Renal pelvis (tissue), 1 donor: ENCODE measurements at regions not wholly inside any gene's neighbourhood (a gene's known extent, or its start where the extent isn't known, plus 50 kb on each side); places are given as distances from the start of the nearest gene placed in this dataset.
"Not testable (repeated sequence)": the region's sequence is repeated elsewhere in the genome, so short reads cannot be mapped to it uniquely, and the experiment has no call there.

Source experiments
- DNase-seq: peaks from one replicate; pipeline ENCODE4 v3.0.0-alpha.2; 2013

DNA sequence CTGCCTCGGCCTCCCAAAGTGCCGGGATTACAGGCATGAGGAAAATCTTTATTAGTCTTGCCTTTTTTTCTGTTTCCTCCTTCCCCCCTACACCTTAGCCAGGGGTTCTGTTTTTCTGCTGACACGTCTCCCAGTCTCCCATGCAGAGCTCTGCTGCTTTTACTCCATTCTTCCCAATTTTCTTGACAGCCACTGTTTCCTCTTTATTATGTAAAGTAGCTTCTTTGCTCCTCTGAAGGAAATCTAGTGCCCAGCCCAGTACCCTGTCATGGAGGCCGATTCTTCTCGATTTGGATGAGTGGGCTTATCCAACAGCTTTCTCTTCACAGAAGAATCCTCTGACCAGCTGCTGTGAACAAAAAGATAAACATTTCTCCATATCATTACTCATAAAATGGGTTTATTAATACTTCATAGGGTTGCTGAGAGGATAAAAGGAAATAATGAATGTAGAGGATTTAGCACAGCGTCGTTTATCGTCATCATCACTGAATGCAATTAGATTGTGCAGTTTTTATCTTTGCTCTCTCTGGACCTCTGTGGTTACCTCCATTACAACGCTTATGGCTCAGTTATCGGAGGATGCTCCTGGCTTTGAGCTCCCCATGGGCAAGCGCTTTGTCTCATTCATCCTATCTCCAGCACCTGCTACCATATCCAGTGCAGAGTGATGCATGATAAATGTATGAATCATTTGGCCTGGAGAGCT is 375.6 kb upstream of the C11orf87 start:
- no peak for DNase-seq

- no peak for DNase-seq
Measured at GRCh38 chr11:109048098-109048497, 373.9 kb upstream of the C11orf87 start.

GRCh38 chr11:109051200-109051599 is 370.8 kb upstream of the C11orf87 start:
- DNase-seq = no peak

- DNase-seq = no peak
Measured at GRCh38 chr11:109059402-109059801, 362.6 kb upstream of the C11orf87 start.

- no peak for DNase-seq
Measured at GRCh38 chr11:109061394-109061793, 360.6 kb upstream of the C11orf87 start.

DNA sequence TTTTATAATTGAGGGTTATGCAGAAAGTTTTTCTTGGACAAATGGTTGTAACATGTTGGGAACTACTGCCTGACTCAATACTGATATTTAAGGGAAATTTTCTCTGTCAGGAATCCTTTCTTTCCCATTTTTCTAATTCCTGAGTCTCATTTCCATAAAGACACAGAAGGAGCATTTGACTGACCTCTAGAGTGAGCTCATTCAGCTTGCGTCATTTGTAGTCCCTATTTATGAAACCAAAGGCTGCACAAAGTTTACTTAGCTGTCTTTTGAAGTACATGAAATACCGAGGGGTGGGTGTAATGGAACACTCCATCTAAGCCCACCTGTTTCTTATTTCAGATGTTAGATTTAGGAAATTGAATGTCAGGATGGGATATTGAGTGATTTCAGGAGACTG is 359.5 kb upstream of the C11orf87 start:
- no peak for DNase-seq

DNA sequence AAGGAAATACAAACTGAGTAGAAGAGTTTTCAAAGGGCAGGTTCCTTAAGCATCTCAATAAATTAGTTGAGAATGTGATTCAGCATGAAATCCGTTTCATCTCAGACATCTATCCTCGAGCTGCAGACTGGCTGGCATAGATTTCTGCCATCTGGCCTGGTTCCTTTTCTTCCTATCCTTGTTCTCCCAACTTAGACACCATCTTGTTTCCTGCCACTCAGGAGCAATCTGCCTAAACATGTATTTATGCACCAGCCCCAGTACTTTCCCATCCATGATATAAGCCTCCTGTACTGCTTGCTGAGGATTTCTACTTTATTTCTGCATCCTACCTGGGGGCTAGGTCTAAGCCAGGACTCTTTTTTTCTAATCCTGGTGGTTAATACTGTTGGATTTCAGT is 359.1 kb upstream of the C11orf87 start:
- DNase-seq = no peak

DNA sequence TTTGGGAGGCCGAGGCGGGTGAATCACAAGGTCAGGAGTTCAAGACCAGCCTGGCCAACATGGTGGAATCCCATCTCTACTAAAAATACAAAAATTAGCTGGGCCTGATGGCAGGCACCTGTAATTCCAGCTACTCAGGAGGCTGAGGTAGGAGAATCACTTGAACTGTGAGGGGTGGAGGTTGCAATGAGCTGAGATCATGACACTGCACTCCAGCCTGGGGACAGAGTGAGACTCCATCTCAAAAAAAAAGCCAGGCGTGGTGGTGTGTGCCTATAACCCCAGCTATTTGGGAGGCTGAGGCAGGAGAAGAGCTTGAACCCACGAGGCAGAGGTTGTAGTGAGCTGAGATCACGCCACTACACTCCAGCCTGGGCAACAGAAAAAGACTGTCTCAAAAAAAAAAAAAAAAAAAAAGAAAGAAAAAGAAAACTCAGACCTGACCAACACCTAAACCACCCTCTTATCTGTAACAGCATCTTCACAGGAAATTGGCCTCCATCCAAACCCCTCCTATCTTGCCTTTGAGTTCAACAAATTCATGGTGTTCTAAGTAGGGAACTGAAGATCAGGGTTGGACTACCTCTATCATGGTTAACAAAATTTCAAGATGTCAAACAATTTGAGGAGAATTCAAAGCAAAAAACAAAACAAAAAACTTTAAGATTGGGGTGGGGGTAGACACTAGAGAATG is 357.2 kb upstream of the C11orf87 start:
- DNase-seq = not testable (repeated sequence)

GRCh38 chr11:109071262-109071661 is 350.7 kb upstream of the C11orf87 start:
- DNase-seq = no peak

DNA sequence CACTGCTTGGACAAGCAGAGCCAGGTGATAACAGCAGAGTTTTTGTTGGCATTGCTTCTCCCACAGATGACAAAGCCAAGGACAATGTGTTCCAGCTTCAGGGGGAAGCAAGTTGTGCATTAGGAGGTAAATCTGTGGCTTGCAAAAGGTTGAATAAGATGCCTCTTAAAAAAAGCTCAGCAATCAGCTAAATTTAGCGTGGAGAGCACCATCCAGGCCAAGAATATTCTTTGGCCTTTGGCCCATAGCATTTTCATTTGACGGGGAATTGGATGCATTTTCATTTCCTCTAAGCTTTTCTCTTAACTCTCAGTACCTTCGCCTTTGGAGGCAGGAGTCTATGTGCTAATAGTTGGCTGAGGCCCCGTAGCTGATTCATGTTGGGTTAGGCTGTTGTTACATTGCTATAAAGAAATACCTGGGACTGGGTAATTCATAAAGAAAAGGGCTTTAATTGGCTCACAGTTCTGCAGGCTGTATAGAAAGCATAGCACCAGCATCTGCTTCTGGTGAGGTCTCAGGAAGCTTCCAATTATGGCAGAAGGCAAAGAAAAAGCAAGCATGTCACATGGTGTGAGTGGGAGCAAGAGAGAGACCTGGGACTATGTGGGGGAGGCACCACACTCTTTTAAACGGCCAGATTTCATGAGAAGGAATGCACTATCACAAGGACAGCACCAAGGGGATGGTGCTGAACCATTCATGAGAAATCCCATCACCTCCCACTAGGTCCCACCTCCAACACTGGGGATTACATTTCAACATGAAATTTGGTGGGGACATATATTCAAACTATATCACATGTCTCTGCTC is 350.1 kb upstream of the C11orf87 start:
- DNase-seq = no peak

DNA sequence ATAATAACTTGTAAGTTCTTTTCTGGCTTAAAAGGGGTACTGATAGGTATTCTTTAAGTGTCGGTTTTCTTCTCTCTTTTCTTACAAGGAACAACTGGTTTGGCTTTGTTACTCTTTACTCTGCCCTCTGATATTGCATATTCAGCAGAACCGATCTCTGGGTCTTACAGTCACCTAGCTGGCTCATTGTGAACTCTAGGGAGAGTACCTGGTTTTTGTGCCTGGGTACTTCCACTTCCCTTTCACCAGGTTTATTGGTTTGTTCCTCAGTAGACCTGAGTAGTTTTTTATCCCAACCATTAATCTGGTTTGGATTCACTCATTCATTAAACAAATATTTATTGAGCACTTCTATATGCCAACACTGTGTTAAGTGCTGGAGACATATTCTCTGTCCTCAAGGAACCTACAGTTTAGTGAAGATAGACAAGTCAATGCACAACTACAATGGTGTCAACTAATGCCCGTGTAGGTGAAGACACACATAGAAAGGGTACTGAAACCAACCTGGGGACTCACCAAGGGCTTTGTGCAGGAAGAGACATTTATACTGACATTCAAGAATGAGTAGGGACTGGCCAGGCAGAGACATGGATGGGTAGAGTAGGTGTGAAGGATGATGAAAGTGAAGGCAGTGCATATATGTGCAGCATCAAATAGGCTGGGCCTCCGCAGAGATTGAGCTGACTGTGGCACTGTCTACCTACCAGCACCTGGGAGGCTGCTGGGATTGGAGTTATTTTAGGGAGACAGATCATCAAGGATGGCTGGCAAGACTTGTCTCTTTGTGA is 348.8 kb upstream of the C11orf87 start:
- no peak for DNase-seq

DNA sequence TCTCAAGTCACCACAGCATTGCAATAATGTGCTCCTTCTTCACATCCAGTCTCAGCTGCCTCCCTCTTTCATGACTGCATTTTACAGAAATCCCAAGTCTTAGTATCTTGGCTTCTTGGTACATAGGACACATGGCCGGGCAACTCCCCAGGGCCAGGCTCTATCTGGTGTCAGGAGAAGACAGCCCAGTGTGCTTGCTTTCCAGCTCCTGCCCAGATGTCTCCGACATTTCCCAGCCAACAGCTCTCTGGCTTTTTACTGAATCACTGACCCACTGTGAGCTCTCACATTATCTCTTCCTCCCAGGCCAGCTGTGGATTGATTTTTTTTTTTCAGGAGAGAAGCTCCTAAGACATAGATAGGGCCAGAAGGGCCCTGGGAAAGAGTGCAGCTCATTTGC is 346.0 kb upstream of the C11orf87 start:
- no peak for DNase-seq

DNA sequence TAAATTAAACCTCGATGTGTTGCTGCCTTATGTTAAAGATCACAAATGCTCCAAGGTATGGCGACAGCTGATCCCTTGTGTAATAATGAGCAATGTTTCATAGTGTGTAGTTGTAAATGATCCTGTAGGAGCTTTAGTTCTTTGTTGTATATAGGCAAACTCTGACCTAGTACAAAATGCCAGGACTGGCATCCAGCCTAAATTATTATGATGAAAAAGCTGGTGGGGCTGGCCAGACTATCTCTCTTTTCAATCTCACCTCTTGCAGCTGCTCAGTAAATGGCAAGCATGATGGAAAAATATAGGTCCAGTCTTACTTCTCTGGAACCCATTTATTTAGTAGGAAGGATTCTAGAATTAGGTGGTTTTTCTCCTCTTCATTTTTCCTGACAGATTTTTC is 345.1 kb upstream of the C11orf87 start:
- DNase-seq = no peak

DNA sequence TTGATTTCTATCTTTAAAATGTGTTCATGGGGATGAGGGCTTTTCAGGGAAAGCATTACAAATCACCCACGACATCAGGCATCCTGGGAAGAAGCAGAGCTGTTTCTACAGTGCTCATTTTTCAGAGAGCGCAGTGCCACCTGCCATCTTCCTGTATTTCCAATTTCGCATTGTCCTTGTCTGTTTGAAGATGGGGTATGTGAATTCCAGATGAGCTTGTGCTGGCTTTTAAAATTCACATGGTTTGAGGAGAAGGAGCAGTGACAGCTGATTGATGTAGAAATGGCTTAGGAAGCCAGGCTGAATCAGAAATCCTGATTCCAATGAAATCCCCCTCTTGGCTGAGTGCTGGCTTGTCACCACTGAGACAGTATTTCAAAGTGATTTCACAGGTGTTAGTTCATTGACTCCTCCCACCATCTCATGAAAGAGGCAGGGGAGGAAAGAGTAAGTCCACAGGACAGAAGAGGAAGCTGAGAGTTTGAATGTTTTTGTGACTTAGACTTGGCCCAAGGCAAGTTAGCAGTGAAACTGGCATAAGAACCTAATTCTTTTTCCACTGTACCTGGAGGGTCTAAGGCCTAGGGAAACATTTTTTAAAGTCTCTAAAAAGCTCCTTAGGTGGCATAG is 344.6 kb upstream of the C11orf87 start:
- no peak for DNase-seq

GRCh38 chr11:109085708-109086373 is 336.1 kb upstream of the C11orf87 start:
- no peak for DNase-seq

GRCh38 chr11:109086931-109087330 is 335.1 kb upstream of the C11orf87 start:
- no peak for DNase-seq

GRCh38 chr11:109088086-109088485 is 333.9 kb upstream of the C11orf87 start:
- no peak for DNase-seq

GRCh38 chr11:109089144-109089543 is 332.8 kb upstream of the C11orf87 start:
- no peak for DNase-seq

- DNase-seq = no peak
Measured at GRCh38 chr11:109093354-109093753, 328.6 kb upstream of the C11orf87 start.

DNA sequence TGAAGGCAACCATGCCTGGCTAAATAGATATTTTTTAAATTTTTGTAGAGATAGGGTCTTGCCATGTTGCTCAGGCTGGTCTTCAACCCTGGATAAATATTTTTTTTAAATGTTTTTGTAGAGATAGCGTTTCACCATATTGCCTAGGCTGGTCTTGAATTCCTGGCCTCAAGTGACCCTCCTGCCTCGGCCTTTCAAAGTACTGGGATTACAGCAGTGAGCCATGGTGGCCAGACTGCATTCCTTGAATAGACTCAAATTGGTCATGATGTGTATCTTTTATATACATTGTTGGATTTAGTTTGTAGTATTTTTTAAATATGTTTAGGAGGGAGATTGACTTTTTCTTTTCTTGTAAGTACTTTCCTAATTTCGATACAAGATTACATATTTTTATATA is 325.7 kb upstream of the C11orf87 start:
- DNase-seq = no peak
